ENCODE measurements at regions not wholly inside any gene's neighbourhood (a gene's known extent, or its start where the extent isn't known, plus 50 kb on each side); places are given as distances from the start of the nearest gene placed in this dataset.
"Not testable (repeated sequence)": the region's sequence is repeated elsewhere in the genome, so short reads cannot be mapped to it uniquely, and the experiment has no call there.

DNA sequence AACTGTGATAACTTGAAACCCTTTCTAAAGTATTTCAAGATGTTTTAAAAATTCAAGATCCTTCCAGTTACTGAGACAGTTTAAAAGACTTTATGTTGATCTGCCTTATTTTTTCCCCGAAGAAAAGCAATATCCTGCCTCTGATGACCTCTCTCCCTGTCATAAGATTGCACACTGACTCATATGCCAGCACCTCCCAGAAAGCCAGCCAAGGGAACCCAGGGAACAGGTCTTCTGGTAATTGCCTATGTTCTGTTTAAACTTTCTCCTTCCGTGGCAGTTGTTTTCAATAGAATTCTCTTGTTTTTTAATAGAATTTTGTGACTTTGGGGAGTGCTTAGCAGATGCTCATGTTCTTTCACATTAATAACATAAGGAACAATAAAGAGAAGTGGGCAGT is 300.2 kb upstream of the PRKD1 start:
- DNase-seq, result no peak

DNA sequence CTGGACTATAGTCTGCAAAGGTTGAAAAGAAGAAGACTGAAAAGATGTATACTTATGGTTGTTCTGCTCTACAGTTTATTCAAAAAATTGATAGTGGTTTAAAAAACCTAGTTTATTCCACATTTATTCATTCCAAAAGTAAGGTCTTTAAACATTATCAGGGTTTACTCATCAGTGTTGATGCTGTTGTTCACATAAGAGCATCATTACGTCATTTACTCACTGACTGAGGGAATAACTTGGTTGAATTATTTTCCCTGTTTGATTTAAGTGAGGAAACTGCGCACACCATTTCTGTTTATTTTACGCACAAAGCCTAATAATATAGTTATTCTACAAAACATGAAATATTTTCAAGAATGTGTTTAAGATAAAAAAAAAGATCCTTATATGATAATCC is 303.1 kb upstream of the PRKD1 start:
- DNase-seq, result no peak

DNA sequence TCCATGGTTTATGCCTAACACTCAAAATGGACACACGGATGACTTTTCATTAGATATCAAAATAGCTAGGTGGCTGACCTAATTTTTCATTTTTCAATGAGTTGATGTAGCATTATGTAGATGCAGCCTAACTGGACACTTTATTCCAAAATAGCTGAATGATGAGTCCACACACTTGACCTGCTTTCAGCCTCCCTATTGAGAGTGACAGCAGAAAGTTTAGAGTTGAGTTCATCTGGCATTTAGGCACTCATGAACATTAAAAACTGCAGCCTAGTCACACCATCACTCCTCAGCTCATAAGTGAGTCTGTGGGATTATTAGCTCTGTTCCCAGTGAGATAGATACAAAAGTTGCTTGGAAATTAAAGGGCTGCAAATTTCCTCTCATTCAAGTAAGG is 307.3 kb upstream of the PRKD1 start:
- DNase-seq, result no peak

DNA sequence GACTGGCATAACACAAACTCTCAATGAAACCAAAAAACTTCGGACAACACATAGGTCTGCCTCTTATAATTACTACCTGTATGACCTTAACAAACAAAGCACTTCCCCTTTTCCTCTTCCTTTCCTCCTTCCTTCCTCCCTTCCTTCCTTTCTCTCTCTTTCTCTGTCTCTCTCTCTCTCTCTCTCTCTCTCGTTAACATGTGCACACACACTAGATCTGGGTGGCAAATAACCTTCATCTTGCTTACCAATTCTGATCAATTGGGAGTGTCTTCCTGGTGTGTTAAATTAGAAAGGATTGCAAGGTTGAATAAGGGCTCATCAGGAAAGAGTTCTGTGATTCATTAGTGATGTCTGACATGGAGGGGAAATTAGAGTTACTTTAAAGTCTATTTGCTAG is 307.8 kb upstream of the PRKD1 start:
- no peak for DNase-seq

DNA sequence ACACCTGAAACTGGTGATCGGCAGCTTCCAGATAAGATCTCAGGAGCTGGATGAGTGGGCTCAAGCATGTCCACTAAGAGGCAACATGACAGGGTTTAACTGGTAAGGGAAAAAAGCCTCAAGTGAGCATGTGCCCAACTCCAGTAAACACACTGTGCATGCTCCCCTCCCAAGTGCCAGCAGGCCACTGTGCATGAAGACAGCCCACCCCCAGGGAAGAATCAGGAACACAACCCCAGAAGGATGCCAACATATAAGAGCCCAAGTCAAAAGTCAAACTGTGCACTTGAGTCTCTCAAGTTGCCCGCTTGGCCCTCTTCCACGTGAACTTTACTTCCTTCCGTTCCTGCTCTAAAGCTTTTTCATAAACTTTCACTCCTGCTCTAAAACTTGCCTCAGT is 311.3 kb upstream of the PRKD1 start:
- no peak for DNase-seq

DNA sequence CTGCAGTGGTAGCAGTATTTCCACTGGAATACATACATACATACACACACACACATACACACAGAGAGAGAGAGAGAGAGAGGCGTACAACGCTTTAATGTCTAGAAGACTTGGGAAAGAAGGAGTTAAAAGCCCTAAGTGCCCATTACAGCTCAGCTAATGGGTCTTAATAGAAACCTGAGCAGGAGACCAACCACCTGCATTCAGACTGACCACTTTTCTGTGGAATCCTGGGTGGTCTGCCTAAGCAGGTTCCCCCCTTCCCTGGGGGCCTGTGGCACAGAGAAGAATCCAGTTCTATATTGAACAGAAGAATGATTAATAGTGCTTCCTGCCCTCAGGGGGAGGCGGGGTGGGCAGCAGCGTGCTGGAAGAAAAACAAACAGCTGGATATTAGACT is 312.4 kb upstream of the PRKD1 start:
- DNase-seq, result no peak

DNA sequence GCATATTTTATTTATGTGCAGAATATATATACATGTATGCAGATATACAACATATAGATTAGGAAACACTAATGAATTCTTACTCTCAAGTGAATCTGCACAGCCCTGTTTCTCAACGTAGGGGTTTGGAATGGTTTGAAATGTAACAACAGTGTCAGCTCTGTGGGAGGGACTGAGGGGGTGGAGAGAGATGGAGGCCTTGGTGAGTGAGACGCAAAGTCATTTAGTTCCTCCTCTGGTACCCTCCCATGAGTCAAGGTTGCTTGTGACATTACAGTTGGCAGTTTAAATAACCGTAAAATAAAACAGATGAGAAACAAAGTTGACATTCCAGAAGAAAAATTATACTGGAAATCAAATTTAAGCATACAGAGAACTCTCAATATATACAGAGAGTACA is 313.0 kb upstream of the PRKD1 start:
- no peak for DNase-seq

DNA sequence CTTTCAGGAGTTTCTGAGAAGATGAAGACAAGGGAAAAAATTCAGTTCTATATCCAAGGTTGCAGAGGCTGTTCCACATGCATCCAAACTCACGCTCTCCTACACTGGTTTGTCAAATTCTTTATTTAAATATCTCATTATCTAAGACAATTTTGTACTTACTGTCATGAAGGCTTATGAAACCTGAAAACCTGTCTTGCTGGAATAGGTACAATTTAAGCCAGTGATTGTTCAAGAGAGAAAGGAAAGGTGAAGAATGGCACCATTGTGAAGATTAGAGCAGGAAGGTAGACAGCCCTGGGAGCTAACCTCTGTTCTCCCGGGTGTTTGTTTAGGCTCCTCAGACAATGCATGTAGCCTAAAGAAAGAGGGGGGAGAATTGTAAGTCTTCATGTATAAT is 315.1 kb upstream of the PRKD1 start:
- DNase-seq, result no peak

DNA sequence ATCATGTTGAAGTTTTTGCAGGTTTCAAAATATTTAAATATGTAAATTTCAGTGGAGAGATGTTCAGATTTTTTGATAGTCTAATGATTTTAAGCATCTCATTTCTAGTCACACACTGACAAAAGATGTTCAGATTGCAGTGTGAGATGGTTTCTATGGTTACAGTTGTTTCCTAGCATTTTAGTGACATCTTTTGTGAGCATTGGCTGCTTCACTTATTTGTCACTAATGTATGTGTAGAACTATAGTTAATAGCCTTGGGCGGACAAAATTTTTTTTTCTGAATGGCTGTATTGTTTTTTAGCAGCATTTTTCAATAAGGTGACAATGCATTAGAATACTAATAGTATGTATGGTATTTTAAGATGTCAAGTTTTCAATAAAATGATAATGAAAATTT is 315.6 kb upstream of the PRKD1 start:
- DNase-seq, result no peak

DNA sequence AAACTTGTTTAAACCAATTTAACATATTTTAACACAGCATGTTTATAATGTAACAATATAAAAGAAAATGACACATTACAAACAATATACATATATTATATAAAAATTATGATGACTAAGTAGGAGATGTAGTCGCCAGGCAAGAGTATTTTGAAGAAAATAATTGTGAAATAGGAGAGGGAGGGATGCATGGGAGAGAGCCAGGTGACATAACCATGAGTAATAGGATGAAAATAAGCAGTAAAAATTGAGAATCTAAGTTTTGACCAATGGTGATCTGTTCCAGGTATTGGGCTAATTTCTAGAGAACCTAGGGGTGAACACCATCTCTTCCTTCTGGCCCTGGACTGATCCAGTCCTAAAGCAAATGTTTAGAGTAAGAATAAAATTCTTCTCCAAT is 315.2 kb upstream of the G2E3 start:
- DNase-seq, result no peak

DNA sequence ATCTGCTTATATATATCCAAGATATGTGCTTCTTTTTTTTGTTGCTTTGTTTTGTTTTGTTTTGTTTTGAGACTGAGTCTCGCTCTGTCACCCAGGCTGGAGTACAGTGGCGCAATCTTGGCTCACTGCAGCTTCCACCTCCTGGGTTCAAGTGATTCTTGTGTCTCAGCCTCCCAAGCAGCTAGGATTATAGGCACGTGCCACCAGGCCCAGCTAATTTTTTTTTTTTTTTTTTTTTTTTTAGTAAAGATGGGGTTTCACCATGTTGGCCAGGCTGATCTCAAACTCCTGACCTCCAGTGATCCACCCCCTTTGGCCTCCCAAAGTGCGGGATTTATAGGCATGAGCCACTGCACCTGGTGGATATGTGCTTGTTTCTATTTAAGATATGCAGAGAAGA is 314.6 kb upstream of the G2E3 start:
- DNase-seq, result not testable (repeated sequence)

DNA sequence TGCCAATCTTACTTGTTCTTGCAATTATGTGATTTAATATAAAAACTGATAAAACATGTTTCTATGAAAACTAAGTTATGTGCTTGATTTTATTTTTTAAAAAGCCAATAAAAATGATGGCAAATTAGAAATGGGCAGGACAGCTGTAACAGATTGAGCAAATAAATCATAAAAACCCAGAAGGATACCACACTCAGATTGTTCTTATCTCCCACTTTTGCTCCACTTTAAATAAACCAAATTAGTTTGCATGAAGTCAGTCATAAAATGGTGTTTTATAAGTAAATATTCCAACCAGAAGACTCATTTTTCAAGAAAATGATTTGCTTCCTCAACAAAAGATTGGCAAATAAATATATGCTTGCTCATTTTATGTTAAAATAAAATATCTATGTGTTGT is 307.9 kb upstream of the G2E3 start:
- DNase-seq, result no peak

DNA sequence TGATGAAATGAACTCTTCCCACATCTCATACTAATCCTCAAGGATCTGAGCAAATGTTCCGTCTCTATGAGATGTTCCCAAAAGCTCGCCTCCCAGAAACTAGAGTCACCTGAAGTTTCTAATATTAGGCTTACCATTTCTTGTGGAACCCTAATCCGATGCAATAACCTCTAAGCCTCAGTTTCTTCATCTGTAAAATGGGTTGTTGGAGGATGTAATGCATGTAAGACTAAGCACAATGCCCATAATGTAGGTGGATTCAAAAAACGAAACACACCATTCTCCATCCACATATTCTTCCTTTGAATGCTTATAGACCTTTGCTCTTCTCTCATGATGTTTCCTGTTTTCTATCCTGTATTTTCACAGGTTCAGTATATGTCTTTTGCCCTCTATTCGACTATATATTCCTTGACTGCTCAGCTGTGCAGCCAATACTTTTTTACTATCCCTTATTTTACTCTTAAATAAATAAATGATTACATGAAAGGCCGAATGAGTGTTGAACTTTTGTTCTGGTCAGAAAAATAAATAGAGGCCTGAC is 307.3 kb upstream of the G2E3 start:
- no peak for DNase-seq

DNA sequence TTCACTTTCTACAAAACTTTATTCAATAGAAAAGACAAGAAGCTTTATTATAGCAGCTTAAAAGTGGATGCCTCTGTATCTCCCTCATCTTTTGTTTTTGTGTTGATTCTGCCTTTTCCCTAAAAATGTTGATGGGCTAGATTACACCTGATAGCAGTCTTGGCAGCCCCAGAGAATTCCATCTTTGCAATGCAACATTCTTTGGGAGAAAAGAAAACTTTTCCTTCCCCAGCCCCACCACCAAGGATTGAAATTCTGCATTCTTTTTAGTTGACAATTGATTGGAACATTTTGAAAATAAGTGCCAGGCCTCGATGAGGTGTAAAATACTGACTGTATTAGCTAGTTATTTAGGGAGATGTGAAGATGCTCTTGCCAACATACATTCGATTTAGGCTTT is 306.8 kb upstream of the G2E3 start:
- no peak for DNase-seq

DNA sequence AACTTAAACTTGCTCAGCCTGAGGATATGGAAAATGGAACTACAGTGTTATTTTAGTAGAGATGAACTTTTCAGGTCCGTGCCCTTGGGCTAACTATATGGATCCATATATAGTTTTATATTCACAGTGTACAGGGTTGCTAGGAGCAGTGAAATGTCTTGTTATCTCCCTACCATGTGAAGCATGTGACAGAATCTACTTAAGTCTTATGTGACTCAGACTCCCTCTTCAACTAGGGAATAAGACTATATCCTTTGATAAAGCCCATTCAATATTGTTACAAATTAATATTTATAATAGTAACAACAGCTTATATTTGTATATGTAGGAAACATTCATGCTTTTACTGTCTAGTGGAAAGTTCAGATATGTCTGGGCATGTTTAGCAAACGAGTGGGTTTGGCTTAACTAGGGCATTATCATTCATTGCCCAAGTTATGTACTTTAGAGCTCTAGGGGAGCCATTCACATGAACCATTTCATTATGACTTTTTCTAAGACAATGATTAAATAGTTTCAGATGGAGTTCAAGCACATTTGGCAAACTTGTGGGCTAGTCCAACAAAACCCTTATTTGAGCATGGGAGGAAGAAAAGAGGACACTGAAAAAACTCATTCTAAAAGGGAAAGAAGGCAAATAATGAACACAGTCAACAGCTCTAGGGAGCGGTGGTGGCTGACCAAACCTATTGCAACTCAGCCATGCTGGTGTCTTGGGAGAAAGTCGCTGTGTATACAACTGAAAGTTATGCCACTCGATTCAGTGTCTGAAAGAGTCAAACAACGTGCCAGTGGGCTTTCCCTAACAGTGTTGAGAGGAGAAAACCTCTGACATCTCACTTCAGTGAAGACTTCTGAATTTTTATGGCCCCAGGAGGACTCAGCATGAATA is 305.9 kb upstream of the G2E3 start:
- DNase-seq, result no peak

DNA sequence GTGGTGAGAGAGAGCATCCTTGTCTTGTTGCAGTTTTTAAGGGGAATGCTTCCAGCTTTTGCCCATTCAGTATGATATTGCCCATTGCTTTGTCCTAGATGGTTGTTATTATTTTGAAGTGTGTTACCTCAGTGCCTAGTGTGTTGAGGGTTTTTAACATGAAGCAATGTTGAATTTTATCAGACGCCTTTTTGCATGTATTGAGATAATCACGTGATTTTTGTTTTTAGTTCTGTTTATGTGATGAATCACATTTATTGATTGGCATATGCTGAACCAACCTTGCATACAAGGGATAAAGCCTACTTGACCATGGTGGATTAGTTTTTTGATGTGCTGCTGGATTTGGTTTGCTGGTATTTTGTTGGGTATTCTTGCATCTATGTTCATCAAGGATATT is 302.3 kb upstream of the G2E3 start:
- DNase-seq, result no peak

DNA sequence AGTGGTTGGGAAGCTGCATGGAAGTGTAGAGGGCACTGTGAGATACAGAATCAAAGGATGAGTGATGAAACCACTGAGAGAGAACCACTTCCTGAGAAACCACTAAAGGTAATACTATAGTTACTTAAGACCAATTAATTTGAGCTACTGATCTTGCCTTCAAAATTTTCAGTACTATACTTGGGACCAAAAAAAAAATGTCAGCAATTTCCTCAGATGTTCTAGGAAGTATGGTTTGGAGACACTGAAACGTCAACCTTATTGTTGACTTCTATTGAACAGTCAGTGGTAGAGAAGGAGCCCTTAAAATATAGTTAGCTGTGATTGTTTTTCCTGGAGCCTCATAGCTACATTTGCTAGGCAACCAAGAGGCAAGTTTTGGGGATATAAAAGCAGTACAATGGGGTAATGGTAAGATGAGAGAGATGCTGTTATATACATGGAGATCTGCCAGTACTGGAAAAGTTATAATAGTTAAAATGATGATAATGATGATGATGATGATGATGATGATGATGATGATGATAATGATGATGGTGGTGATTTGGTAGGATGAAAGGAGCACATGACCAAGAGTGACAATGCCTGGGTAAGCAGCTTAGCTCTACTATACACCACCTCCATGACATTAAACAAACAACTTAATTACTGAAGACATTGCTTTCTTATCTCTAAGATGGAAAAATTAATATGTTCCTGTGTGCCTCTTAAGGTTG is 300.9 kb upstream of the G2E3 start:
- DNase-seq, result no peak

DNA sequence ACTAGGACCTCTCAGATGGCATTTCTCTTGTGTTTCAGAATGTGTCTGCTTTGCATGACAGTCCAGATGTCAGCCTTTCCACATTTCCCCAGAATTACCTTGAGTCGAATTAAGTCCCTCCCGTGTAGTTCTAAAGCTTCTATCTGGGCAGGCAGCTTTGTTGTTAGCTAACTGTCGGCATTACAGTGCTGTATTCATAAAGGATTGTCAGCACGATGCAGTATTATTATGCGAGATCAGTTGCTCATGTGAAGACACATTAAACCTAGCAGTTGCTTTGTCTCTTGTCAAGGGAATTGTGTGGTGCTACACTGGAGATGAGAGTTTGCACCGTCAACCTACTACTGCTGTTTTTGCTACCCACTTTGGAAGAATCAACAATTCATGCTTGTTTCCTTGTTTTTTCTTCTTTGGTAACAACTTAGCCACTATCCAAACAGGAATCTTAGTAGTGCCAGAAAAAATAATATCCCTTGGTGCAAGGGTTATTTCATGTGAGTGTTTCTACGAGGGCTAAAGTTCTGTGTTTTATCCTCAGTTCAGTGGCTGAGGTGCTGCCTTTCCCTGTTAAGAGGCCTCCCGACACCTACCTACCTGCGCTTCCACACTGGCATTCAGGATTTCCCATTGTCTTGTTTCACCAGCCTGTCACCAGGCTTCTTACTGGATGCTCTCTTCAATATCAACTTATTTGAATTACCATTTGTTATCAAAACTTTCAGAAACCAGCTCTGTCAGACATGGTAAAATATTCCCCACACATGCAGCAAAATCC is 297.9 kb upstream of the G2E3 start:
- no peak for DNase-seq

DNA sequence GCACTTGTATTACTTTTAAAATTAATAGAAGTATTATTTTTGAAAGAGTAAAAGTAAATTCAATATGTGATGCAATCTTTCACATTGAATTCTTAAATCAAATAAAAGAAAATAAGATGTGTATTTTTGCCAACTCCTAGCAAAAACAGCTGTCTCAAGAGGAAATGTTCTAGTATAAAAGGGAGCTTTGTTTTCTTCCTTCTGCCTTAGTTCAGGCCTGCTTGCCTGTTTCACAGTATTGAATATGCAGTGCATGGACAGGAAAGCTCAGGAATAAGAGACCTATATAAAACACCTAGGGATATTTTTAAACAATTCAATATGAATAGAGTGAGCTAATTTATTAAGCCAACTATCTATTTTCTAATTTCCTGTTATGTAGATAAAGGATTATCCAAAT is 294.8 kb upstream of the G2E3 start:
- DNase-seq, result no peak

DNA sequence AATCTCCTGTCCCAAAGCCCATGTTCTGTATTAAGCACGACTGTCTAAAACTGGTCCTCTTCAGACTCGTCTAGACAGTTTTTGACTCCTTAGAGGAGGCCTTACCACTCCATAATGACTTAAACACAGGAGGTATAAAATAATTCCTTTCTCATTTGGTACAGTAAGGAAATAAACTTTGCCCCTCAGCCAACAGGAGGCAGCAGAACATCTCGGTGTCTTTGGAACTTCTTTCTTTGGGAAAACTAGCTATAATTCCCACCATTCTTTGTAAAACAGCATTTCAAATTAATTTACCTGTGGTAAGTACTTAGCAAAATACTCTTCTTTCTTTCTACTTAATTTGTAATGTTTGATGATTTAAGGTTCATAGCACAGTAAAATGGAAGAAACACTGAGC is 292.7 kb upstream of the G2E3 start:
- DNase-seq, result no peak

DNA sequence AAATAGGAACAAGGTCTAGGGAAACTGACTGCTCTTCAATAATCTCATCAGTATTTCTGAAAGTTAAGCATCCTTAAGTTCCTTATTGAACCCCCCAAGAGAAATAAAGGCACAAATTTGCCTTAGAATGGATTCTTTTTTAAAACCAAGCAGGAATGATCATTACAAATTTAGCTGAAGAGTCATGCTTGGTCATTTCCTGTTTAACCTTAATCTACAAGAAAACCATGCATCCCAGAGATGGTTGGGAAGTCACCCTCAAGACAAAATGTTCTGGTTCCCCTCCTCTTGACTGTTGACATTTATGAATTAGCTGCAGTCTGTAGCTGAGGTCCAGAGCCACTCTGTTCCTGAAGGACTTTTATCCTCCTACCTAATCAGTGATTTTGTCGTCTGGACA is 291.8 kb upstream of the G2E3 start:
- no peak for DNase-seq

DNA sequence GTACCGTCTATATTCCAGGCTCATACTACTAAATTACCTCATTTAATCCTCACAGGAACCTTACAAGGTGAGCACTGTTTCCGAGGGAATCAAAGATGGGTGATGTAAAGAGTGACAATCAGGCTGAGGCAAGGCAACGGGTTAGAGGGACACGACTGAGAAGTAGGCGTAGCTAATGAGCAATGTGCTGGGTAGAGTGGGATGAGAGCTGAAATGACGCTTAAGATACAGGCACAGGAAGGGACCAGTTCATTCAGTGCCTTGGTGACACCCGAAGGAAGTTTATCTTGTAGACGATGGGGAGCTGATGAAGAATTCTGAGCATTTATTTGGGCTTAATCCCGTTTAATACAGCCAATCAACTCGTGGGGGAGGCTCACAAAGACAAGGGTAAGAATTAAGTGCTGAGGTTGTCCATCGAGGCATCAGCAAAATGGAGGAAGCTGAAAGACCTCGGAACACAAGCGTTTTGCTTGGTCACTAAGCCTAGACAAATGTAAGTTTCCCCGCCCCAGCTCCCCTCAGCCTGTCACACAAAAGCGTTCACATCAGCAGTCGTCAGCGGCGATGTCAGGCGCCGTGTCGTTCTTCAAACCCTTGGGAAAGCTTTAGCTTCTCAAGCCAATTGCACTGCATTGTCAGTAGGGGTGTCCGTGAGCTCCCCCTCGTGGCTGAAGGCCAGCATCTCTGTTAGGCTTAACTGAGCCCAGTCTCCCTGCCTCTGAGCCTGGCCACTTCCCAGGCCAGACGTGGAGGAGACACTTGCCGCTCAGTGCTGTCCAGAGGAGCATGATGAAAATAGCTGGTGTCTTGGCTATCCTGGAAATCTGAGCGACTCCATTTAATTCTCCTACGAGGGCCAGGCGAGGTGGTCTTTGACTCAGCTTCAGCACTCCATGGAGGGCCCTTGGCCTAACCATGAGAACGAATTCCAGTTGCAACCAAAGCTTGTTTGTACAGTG is 288.5 kb upstream of the G2E3 start:
- DNase-seq, result peak; percentile 45

Measured in CD4-positive, alpha-beta T cell treated with Interleukin-6 for 4 hours (primary cell).